Esophagus squamous epithelium (tissue), 4 donors: ENCODE measurements at regions not wholly inside any gene's neighbourhood (a gene's known extent, or its start where the extent isn't known, plus 50 kb on each side); places are given as distances from the start of the nearest gene placed in this dataset.

Source experiments
- POLR2A ChIP-seq, 4 donors: fragments of 450-650 bp; IDR thresholded peaks; one replicate each; pipeline ENCODE4 v1.6.1; 2017; ENCODE audit warnings: antibody characterized with exemption in 4 of 4, mild to moderate bottlenecking in 4 of 4, moderate library complexity in 3 of 4
- TF ChIP-seq, protein P1 (sequence below), 6 experiments: fragments of 450-650 bp in 4 of 6; fragments of 200-600 bp in 2 of 6; sonication (generic) in 2 of 6; IDR thresholded peaks; one replicate each; pipeline ENCODE4 v1.5.1; 2016 to 2019; ENCODE audit warnings: antibody characterized with exemption in 6 of 6, mild to moderate bottlenecking in 4 of 6, moderate library complexity in 4 of 6

DNA sequence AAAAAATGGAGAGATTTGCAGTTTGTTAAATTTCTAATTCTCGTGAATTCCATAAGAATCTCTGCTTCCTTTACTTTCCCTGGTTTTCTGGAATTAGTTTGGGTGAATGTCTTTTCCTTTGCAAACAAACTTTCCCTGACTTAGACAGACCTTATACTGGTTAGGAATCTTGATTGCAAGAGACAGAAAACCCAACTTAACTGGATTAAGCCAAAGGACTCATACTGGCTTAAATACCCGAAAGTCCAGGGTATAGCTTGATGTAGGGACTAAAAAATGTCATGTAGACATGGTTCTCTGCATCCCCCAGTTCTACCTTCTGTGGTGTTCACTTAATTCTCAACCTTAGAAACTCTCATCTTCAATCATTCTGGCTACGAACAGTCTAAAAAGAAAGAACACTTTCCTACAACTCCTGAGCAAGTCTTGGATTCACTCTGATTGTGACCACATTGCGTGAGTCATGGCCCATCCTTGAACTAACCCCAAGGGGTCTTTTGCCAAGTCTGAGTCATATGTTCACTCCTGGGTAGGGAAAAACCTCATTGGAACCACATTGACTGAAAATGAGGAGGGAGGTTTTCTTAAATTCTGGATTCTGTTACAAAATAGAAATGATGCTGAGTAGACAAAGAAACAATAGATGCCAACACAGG, 136.0 kb upstream of the DAZL start:
- TF ChIP-seq, protein P1, sequence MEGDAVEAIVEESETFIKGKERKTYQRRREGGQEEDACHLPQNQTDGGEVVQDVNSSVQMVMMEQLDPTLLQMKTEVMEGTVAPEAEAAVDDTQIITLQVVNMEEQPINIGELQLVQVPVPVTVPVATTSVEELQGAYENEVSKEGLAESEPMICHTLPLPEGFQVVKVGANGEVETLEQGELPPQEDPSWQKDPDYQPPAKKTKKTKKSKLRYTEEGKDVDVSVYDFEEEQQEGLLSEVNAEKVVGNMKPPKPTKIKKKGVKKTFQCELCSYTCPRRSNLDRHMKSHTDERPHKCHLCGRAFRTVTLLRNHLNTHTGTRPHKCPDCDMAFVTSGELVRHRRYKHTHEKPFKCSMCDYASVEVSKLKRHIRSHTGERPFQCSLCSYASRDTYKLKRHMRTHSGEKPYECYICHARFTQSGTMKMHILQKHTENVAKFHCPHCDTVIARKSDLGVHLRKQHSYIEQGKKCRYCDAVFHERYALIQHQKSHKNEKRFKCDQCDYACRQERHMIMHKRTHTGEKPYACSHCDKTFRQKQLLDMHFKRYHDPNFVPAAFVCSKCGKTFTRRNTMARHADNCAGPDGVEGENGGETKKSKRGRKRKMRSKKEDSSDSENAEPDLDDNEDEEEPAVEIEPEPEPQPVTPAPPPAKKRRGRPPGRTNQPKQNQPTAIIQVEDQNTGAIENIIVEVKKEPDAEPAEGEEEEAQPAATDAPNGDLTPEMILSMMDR (IDR thresholded peaks at IDR 0.05) = no peak
- TF ChIP-seq POLR2A (IDR thresholded peaks at IDR 0.05) = no peak
